MM.1S (cell line): ENCODE measurements at regions not wholly inside any gene's neighbourhood (a gene's known extent, or its start where the extent isn't known, plus 50 kb on each side); places are given as distances from the start of the nearest gene placed in this dataset.

ENCODE experiments used
- DNase-seq: peaks from one replicate; pipeline ENCODE4 v3.0.0-alpha.2; 2015
- H2AFZ ChIP-seq: fragments of 300-600 bp; sonication (generic); 2 replicates; pipeline ENCODE4 v1.6.0; 2016; ENCODE audit warnings: antibody characterized with exemption, low read length
- H3F3A ChIP-seq: fragments of 300-600 bp; sonication (generic); 2 replicates; pipeline ENCODE4 v1.6.1; 2016; ENCODE audit warnings: mild to moderate bottlenecking, antibody characterized with exemption, low read length, moderate library complexity, mixed read lengths; ENCODE audit not compliant: insufficient read depth
- H3K27ac ChIP-seq: fragments of 300-600 bp; sonication (generic); 2 replicates; pipeline ENCODE4 v1.5.1; 2016; ENCODE audit warnings: mild to moderate bottlenecking, low read length
- H3K27me3 ChIP-seq: fragments of 300-600 bp; sonication (generic); replicated peaks from 2 replicates; pipeline ENCODE4 v1.6.0; 2016; ENCODE audit warnings: low read length; ENCODE audit not compliant: insufficient read depth
- H3K36me3 ChIP-seq: fragments of 300-600 bp; sonication (generic); replicated peaks from 2 replicates; pipeline ENCODE4 v1.6.1; 2016; ENCODE audit warnings: mild to moderate bottlenecking, low read length, mixed read lengths; ENCODE audit not compliant: insufficient read depth
- H3K4me1 ChIP-seq: fragments of 300-600 bp; sonication (generic); 2 replicates; pipeline ENCODE4 v1.6.1; 2016; ENCODE audit warnings: low read length, mixed read lengths
- H3K4me2 ChIP-seq: fragments of 300-600 bp; sonication (generic); 2 replicates; pipeline ENCODE4 v1.6.0; 2016; ENCODE audit warnings: low read depth, low read length
- H3K4me3 ChIP-seq: fragments of 300-600 bp; sonication (generic); 2 replicates; pipeline ENCODE4 v1.5.1; 2016; ENCODE audit warnings: low read length, mixed read lengths
- H3K79me2 ChIP-seq: fragments of 300-600 bp; sonication (generic); 2 replicates; pipeline ENCODE4 v1.6.1; 2016; ENCODE audit warnings: mixed run types, low read length, mixed read lengths
- H3K9ac ChIP-seq: fragments of 300-600 bp; sonication (generic); 2 replicates; pipeline ENCODE4 v1.6.1; 2016; ENCODE audit warnings: low read length, mixed read lengths
- H3K9me2 ChIP-seq: fragments of 300-600 bp; sonication (generic); replicated peaks from 2 replicates; pipeline ENCODE4 v1.6.1; 2016; ENCODE audit warnings: mild to moderate bottlenecking, low read length, mixed read lengths; ENCODE audit not compliant: insufficient read depth
- H3K9me3 ChIP-seq: fragments of 300-600 bp; sonication (generic); replicated peaks from 2 replicates; pipeline ENCODE4 v1.6.1; 2016; ENCODE audit warnings: mild to moderate bottlenecking, low read length, mixed read lengths; ENCODE audit not compliant: insufficient read depth
- H4K20me1 ChIP-seq: fragments of 300-600 bp; sonication (generic); 2 replicates; pipeline ENCODE4 v1.6.1; 2016; ENCODE audit warnings: mild to moderate bottlenecking, low read length, moderate library complexity, mixed read lengths; ENCODE audit not compliant: insufficient read depth
- CTCF ChIP-seq: fragments of 300-600 bp; sonication (generic); IDR thresholded peaks from 2 replicates; pipeline ENCODE4 v1.5.1; 2016; ENCODE audit warnings: antibody characterized with exemption, low read length, mixed read lengths
- EZH2 ChIP-seq: fragments of 300-600 bp; sonication (generic); optimal IDR thresholded peaks from 2 replicates; pipeline ENCODE3; 2017; ENCODE audit warnings: low read depth, mild to moderate bottlenecking, antibody characterized with exemption, low read length, mixed read lengths
- EZH2phosphoT487 ChIP-seq: fragments of 300-600 bp; sonication (generic); IDR thresholded peaks from 2 replicates; pipeline ENCODE4 v1.6.1; 2018; ENCODE audit warnings: antibody characterized with exemption, low read length

DNA sequence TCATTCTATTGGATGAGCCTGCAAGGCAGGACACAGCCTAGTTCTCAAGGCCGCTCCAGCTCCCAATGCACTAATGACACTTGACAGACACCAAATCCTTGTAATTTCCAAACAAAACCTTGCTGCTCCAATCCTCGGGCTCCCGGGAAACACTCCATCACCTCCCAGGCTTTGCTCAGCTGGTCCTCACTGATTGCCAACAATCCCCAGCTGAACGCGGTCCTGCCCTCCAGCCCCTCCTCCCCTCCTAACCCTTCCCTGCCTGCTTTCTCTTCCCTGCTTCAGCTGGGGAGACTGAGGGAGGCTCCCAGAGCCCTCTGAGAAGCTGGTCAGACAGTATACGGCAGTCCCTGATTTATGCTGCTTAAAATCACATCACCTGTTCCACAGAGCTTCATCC lies 114.4 kb upstream of the TNR start:
- Histone ChIP-seq H3K79me2 (no peaks in the 10 kb centered on the region), H3K27me3 (no peaks in the 10 kb centered on the region), H3K9ac (no peak overlapping the region), H3K4me1 (no peaks in the 10 kb centered on the region), H2AFZ (no peak overlapping the region), H3K4me3 (no peak overlapping the region), H3K9me3 (no peaks in the 10 kb centered on the region), H3K4me2 (no peak overlapping the region), H3K36me3 (no peaks in the 10 kb centered on the region), H3K27ac (no peak overlapping the region), H3F3A (no peaks in the 10 kb centered on the region), H3K9me2 (no peaks in the 10 kb centered on the region), H4K20me1 (no peaks in the 10 kb centered on the region)
- no peak for DNase-seq
- TF ChIP-seq EZH2phosphoT487 (no peak), CTCF (no peak), EZH2 (no peak)

GRCh38 chr1:175853681-175854080 lies 110.3 kb upstream of the TNR start:
- no peaks in the 10 kb centered on the region for H4K20me1 ChIP-seq
- no peaks in the 10 kb centered on the region for H3K4me1 ChIP-seq
- no peak overlapping the region for H3K4me2 ChIP-seq
- no peak overlapping the region for H2AFZ ChIP-seq
- H3K79me2 ChIP-seq, result no peaks in the 10 kb centered on the region
- no peak overlapping the region for H3K4me3 ChIP-seq
- no peak overlapping the region for H3K27ac ChIP-seq
- no peaks in the 10 kb centered on the region for H3F3A ChIP-seq
- no peak for DNase-seq
- H3K36me3 ChIP-seq, result no peaks in the 10 kb centered on the region
- TF ChIP-seq CTCF, result no peak
- TF ChIP-seq EZH2, result no peak
- TF ChIP-seq EZH2phosphoT487, result no peak
- H3K9me2 ChIP-seq, result no peaks in the 10 kb centered on the region
- H3K9me3 ChIP-seq, result no peaks in the 10 kb centered on the region
- H3K9ac ChIP-seq, result no peak overlapping the region
- no peaks in the 10 kb centered on the region for H3K27me3 ChIP-seq

GRCh38 chr1:175851749-175852148 lies 108.4 kb upstream of the TNR start:
- Histone ChIP-seq H3K4me2 (no peak overlapping the region), H3K4me3 (no peak overlapping the region), H3K27ac (no peak overlapping the region), H3K79me2 (no peaks in the 10 kb centered on the region), H3K36me3 (no peaks in the 10 kb centered on the region), H2AFZ (no peak overlapping the region), H3K9me2 (no peaks in the 10 kb centered on the region), H3F3A (no peaks in the 10 kb centered on the region), H3K4me1 (no peaks in the 10 kb centered on the region), H3K9ac (no peak overlapping the region), H3K27me3 (no peaks in the 10 kb centered on the region), H4K20me1 (no peaks in the 10 kb centered on the region), H3K9me3 (no peaks in the 10 kb centered on the region)
- no peak for TF ChIP-seq CTCF
- TF ChIP-seq EZH2phosphoT487, result no peak
- no peak for DNase-seq

GRCh38 chr1:175848329-175848728 lies 104.9 kb upstream of the TNR start:
- H3K4me2 ChIP-seq, result no peak overlapping the region
- no peaks in the 10 kb centered on the region for H3K36me3 ChIP-seq
- TF ChIP-seq EZH2phosphoT487 (no peak), EZH2 (no peak), CTCF (no peak)
- H3K9me3 ChIP-seq, result no peaks in the 10 kb centered on the region
- no peak overlapping the region for H2AFZ ChIP-seq
- H3K9me2 ChIP-seq, result no peaks in the 10 kb centered on the region
- no peak overlapping the region for H3K4me3 ChIP-seq
- H3K4me1 ChIP-seq, result no peaks in the 10 kb centered on the region
- H3K79me2 ChIP-seq, result no peaks in the 10 kb centered on the region
- no peaks in the 10 kb centered on the region for H3K27me3 ChIP-seq
- no peaks in the 10 kb centered on the region for H3F3A ChIP-seq
- H3K27ac ChIP-seq, result no peak overlapping the region
- H4K20me1 ChIP-seq, result no peaks in the 10 kb centered on the region
- no peak for DNase-seq
- H3K9ac ChIP-seq, result no peak overlapping the region
